K562 (cell line): ENCODE measurements at regions not wholly inside any gene's neighbourhood (a gene's known extent, or its start where the extent isn't known, plus 50 kb on each side); places are given as distances from the start of the nearest gene placed in this dataset.
A peak's percentile ranks its signal among the peaks of the same experiment; 100 is the strongest.

Experiments used
- ATAC-seq: fragments of 200-7000 bp; cut with Tn5 transposase; 3 replicates; pipeline ENCODE4 v1.9.1; 2020; ENCODE audit warnings: moderate library complexity
- BruUV-seq: library from RNA; stranded (reverse); fragments of 400-500 nt; replicated peaks from 2 replicates; lab custom pipeline; 2021; lab: Mats Ljungman, UMichigan
- CTCF ChIA-PET: fragments of 300-600 bp; formaldehyde crosslinking; extraction: SDS; loops from one replicate; lab custom pipeline; 2021; ENCODE audit warnings: low intra/inter-chr PET ratio; lab: Yijun Ruan, JAX
- POLR2A ChIA-PET: fragments of 300-600, 350-650 bp; sonication (Branson Sonifier 250); formaldehyde crosslinking; extraction: SDS; loops from one replicate; lab custom pipeline; 2021; ENCODE audit warnings: antibody characterized with exemption, inconsistent platforms; lab: Yijun Ruan, JAX
- DNase-seq, 4 experiments: peaks; one replicate each; pipeline versions ENCODE4 v3.0.0 to v3.0.0-alpha.2; 2011 to 2018; ENCODE audit warnings: low spot score in 3 of 4, mixed read lengths in 3 of 4; ENCODE audit errors: extremely low read depth in 1 of 4
- FAIRE-seq: peaks from 2 replicates; lab custom pipeline; 2011; peaks lifted over from hg19 to GRCh38; lab: Jason Lieb, UNC
- H2AFZ ChIP-seq: 2 replicates; pipeline ENCODE4 v1.6.0; 2011; ENCODE audit warnings: low read depth, low read length, control low read depth, inconsistent platforms
- H3K27ac ChIP-seq: fragments of 200-600 bp; 3 replicates; pipeline ENCODE4 v1.8.0; 2011; ENCODE audit warnings: low read depth, mild to moderate bottlenecking, control low read depth, inconsistent platforms, low read length, moderate library complexity, mixed read lengths; ENCODE audit errors: extremely low read depth
- H3K27me3 ChIP-seq, 2 experiments: fragments of 300-600 bp in 1 of 2; 2 replicates in 1 of 2; 3 replicates in 1 of 2; pipeline versions ENCODE4 v1.6.0 to v1.8.0; 2011; ENCODE audit warnings: inconsistent platforms in 2 of 2, low read length in 2 of 2, mild to moderate bottlenecking in 1 of 2, mixed read lengths in 1 of 2, moderate library complexity in 1 of 2; ENCODE audit not compliant: control insufficient read depth in 2 of 2, insufficient read depth in 2 of 2
- H3K36me3 ChIP-seq: fragments of 300-600 bp; 3 replicates; pipeline ENCODE4 v1.8.0; 2011; ENCODE audit warnings: mild to moderate bottlenecking, low read length, inconsistent platforms; ENCODE audit not compliant: control insufficient read depth, insufficient read depth
- H3K4me1 ChIP-seq, 2 experiments: fragments of 200-600 bp in 1 of 2; replicated peaks in 1 of 2; 2 replicates in 1 of 2; 3 replicates in 1 of 2; pipeline versions ENCODE4 v1.5.1 to v1.8.0; 2011; ENCODE audit warnings: inconsistent platforms in 2 of 2, low read length in 2 of 2, mild to moderate bottlenecking in 1 of 2, mixed read lengths in 1 of 2, moderate library complexity in 1 of 2; ENCODE audit not compliant: control insufficient read depth in 2 of 2, insufficient read depth in 2 of 2
- H3K4me2 ChIP-seq: 2 replicates; pipeline ENCODE4 v1.6.1; 2011; ENCODE audit warnings: low read length, control low read depth, inconsistent platforms, mixed read lengths; ENCODE audit not compliant: insufficient read depth
- H3K4me3 ChIP-seq: fragments of 200-600 bp; sonication (generic), shearing (Covaris generic); 2 replicates; pipeline ENCODE4 v1.5.1; 2016; ENCODE audit warnings: control low read depth, inconsistent platforms
- H3K79me2 ChIP-seq: fragments of 200-600 bp; 3 replicates; pipeline ENCODE4 v1.8.0; 2011; ENCODE audit warnings: low read length, inconsistent platforms; ENCODE audit not compliant: control insufficient read depth, insufficient read depth
- H3K9ac ChIP-seq, 2 experiments: 2 replicates each; pipeline versions ENCODE4 v1.6.0 to v1.6.1; 2011; ENCODE audit warnings: low read depth in 2 of 2, low read length in 2 of 2, control low read depth in 1 of 2, inconsistent platforms in 1 of 2, mild to moderate bottlenecking in 1 of 2, mixed read lengths in 1 of 2; ENCODE audit not compliant: insufficient read depth in 1 of 2
- H3K9me1 ChIP-seq: one replicate; pipeline ENCODE4 v1.6.0; 2011; ENCODE audit warnings: inconsistent platforms, mild to moderate bottlenecking, low read length, moderate library complexity; ENCODE audit not compliant: control insufficient read depth, insufficient read depth
- H3K9me3 ChIP-seq: replicated peaks from 2 replicates; pipeline ENCODE4 v1.5.1; 2011; ENCODE audit warnings: low read depth, low read length, inconsistent platforms; ENCODE audit not compliant: control insufficient read depth, insufficient read depth
- H4K20me1 ChIP-seq: replicated peaks from 2 replicates; pipeline ENCODE4 v1.6.1; 2011; ENCODE audit warnings: low read length, inconsistent platforms, mixed read lengths; ENCODE audit not compliant: control insufficient read depth, insufficient read depth
- MCM7 ChIP-seq, 2 experiments: fragments of 450-650 bp; IDR thresholded peaks; 2 replicates each; pipeline ENCODE4 v1.6.1; 2016 to 2018
- MYC ChIP-seq, 2 experiments: fragments of 250-450 bp in 1 of 2; sonication (Bioruptor Pico) in 1 of 2; IDR thresholded peaks; 2 replicates each; pipeline versions ENCODE4 v1.5.1 to v1.6.1; 2012 to 2021; ENCODE audit warnings: low read depth in 2 of 2, borderline replicate concordance in 1 of 2, improper control_type of control experiment in 1 of 2, low read length in 1 of 2, mild to moderate bottlenecking in 1 of 2, moderate library complexity in 1 of 2
- NFIC ChIP-seq: fragments of 450-650 bp; IDR thresholded peaks from 2 replicates; pipeline ENCODE4 v1.6.1; 2017; ENCODE audit warnings: mild to moderate bottlenecking, inconsistent platforms
- STAG1 ChIP-seq: sonication (generic); formaldehyde crosslinking; IDR thresholded peaks from 2 replicates; pipeline ENCODE4 v1.5.0; 2020; ENCODE audit warnings: missing genetic modification reagents, borderline replicate concordance
- ZKSCAN8 ChIP-seq: fragments of 200-800 bp; sonication (Bioruptor generic); IDR thresholded peaks from 2 replicates; pipeline ENCODE4 v1.6.1; 2016; ENCODE audit warnings: missing genetic modification characterization, missing compliant biosample characterization
- ZNF830 ChIP-seq: fragments of 250-450 bp; sonication (Bioruptor Pico); IDR thresholded peaks from 2 replicates; pipeline ENCODE4 v1.5.0; 2021; ENCODE audit warnings: mild to moderate bottlenecking
- WGBS: fragments of 100-300 bp; shearing (Covaris generic); methylation state at CpG from one replicate; pipeline ENCODE4 v1.1.6; 2016; ENCODE audit warnings: low coverage, mixed read lengths; ENCODE audit not compliant: insufficient coverage; ENCODE audit errors: missing lambda C conversion rate; 5-methylcytosine and 5-hydroxymethylcytosine counted together
- in situ Hi-C: fragments of 300-500 bp; cut with MboI; formaldehyde crosslinking; loops from 4 replicates; pipeline ENCODE4 v1.15.0; 2018; ENCODE audit warnings: inconsistent platforms, mixed read lengths
- intact Hi-C: fragments of 100-400 bp; cut with micrococcal nuclease; formaldehyde crosslinking; loops from 2 replicates; pipeline ENCODE4 v1.14.2; 2022

DNA sequence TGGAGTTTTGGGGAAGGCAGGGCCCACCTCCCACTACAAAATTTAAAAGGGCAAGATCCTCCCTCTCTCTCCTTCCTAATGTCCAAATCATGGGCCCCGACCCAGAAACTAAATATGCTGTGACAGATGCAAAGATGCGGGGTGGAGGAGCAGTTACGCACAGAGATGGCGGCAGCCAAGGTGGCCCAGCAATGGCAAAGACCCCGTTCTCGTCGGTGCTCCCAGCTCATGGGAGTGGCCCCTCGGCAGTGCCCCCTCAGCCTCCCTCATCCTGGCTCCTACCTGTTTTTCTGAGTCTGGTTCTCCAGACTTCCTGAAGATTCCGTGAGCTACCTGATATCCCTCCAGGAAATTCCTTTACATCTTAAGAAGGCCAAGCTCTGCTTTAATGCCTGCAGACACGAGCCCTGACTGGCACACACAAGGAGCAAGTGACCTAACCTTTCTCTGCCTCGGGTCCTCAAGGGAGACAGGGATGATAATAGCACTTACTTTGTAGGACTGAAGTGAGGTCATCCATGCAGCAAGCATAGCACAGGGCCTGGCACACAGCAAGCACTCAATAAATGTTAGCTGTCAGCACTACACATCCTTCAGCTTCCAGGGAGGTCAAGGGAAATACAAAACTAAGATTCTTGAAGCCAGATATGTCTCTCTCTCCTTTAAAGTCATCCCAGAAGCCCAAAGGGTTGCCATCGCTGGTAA lies 103.5 kb downstream of the LSM3 start:
- ATAC-seq (no peak), FAIRE-seq (peak; percentile 52), DNase-seq (no peak)
- H3K9me1 ChIP-seq: no peaks in the 10 kb centered on the region
- 46% methylated on average over 12 of the region's 12 CpGs for WGBS
- no peaks in the 10 kb centered on the region for H3K36me3 ChIP-seq
- no peaks in the 10 kb centered on the region for H3K27me3 ChIP-seq
- H3K4me3 ChIP-seq: no peak overlapping the region
- H3K9me3 ChIP-seq: no peaks in the 10 kb centered on the region
- in situ Hi-C loops: no loop called here
- CTCF ChIA-PET: no interaction called here
- H3K9ac ChIP-seq: peak overlapping the region in 1 of 2 experiments; percentile 29; a peak in 1 of 4 replicates
- no peak overlapping the region for H2AFZ ChIP-seq
- H3K4me2 ChIP-seq: no peak overlapping the region
- no TSS peak for BruUV-seq
- TF ChIP-seq MYC (IDR thresholded peaks at IDR 0.05; ENCODE audit: low read depth, low read length) (no peak), MYC (CRISPR knock-in tag; IDR thresholded peaks at IDR 0.05; ENCODE audit: borderline replicate concordance, low read depth) (no peak), ZNF830 (CRISPR knock-in tag) (no peak), NFIC (no peak), STAG1 (no peak), ZKSCAN8 (peak; percentile 65; the same call in 1 of the 2 replicates), MCM7 (IDR thresholded peaks at IDR 0.05) (no peak)
- TF ChIP-seq, all 486 proteins: peak for 1
- H3K79me2 ChIP-seq: no peaks in the 10 kb centered on the region
- POLR2A ChIA-PET: interaction anchor here (0.5 to 1.9 kb wide), 4 partner anchors 10 to 387 kb away, joined by 3 to 9 read pairs (median 6); no protein-coding TSS in a partner anchor
- H3K27ac ChIP-seq: no peak overlapping the region
- no peaks in the 10 kb centered on the region for H4K20me1 ChIP-seq
- intact Hi-C loops: no loop called here
- H3K4me1 ChIP-seq: peaks cover 23 to 24% of the 10 kb centered on the region in 2 experiments
